KBM-7 (cell line): ENCODE measurements at regions not wholly inside any gene's neighbourhood (a gene's known extent, or its start where the extent isn't known, plus 50 kb on each side); places are given as distances from the start of the nearest gene placed in this dataset.
"Not testable (repeated sequence)": the region's sequence is repeated elsewhere in the genome, so short reads cannot be mapped to it uniquely, and the experiment has no call there.

Experiments
- DNase-seq: peaks from one replicate; pipeline ENCODE4 v3.0.0-alpha.2; 2015
- in situ Hi-C: fragments of 300-500 bp; cut with MboI; formaldehyde crosslinking; loops from 2 replicates; pipeline ENCODE4 v1.14.3; 2020; ENCODE audit warnings: low sequenced_read_pairs, low pct_unique_long_range_greater_than_20kb, mixed read lengths

- in situ Hi-C loops = no loop called here
- DNase-seq = no peak
Observed at GRCh38 chr17:68097161-68097805, 61.7 kb downstream of the KPNA2 start.

GRCh38 chr17:68099341-68099753 lies 63.8 kb downstream of the KPNA2 start:
- DNase-seq, in situ Hi-C loops: not testable (repeated sequence)

DNA sequence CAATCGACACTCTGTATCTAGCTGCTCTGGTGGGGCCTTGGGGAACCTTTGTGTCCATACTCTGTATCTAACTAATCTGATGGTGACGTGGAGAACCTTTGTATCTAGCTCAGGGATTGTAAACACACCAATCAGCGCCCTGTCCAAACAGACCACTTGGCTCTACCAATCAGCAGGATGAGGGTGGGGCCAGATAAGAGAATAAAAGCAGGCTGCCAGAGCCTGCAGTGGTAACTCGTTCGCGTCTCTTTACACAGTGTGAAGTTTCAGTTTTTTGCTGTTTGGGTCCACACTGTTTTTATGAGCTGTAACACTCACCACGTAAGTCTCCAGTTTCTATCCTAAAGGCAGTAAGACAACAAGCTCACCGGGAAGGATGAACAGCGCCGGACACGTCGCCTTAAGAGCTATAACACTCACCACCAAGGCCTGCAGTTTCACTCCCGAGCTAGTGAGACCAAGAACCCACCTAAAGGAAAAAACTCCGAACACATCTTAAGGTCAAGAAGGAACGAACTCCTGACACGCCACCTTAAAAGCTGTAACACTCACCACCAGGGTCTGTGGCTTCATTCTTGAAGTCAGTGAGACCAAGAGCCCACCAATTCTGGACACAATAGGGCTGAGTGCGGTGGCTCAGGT lies 64.6 kb downstream of the KPNA2 start:
- DNase-seq = no peak
- in situ Hi-C loops = no loop called here

- peak; percentile 68 for DNase-seq
- in situ Hi-C loops = no loop called here
Observed at GRCh38 chr17:68101075-68101986, 65.8 kb downstream of the KPNA2 start.

- no peak for DNase-seq
- in situ Hi-C loops = no loop called here
Observed at GRCh38 chr17:68101987-68102314, 66.4 kb downstream of the KPNA2 start.

DNA sequence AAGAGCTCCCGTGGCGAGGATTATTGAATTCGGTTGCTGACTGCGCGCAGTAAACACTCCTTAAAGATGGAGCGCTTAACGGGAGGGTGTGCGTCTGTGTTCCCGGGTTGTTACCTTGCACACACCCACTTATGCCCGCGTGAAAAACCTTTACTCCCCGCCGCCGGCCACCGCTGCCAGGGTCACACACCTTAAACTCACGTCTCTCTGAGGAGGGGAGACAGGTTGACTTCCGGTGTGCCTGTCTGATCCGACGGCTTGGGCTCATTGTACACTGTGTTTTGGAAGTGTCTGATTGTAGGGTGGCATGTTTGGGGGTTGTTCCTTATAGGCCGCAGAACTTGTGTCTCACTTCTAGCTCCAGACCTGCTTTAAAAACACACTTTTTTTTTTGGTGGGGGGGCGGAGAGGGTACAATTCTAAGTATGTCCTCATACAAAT lies 66.8 kb downstream of the KPNA2 start:
- in situ Hi-C loops = no loop called here
- peak; percentile 31 for DNase-seq

DNA sequence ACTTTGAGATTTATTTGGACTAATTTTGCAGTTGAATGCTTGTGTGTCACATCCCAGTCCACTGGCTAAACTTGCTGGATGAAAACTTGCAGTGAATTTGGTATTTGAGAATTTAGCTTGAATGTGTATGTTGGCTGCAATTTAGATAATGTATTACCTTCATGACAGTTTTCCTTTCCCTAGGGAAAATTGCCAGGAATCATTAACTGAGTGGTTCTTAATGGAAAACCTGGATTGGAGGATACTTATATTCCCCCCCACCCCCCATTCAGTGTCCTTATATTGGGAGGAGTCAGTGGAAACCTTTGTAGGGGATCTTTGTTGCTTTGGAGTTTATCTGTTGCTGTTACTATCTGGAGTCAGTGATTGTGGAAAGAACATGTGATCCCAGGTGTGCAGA lies 67.6 kb downstream of the KPNA2 start:
- no peak for DNase-seq
- in situ Hi-C loops = no loop called here

GRCh38 chr17:68106085-68106484 lies 70.5 kb downstream of the KPNA2 start:
- DNase-seq = no peak
- in situ Hi-C loops = no loop called here

DNA sequence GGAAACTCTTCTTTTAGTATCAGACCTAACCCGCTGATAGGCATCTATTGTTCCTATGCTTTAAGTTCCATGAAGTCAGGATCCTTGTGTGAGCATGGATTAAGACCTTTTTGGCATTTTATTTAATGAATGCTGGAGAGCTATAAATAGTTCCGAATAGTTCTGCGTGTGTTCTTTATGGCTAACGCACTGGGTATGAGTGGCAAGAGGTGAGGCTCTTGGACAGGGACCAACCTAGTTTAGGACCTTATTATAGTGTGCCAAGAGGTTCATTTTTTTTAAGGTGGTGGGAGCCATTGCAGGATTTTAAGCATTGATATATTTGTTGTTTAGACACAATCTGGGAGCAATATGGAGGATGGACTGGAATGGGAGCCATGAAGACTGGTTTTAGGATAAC lies 71.8 kb downstream of the KPNA2 start:
- DNase-seq = no peak
- in situ Hi-C loops = no loop called here

DNA sequence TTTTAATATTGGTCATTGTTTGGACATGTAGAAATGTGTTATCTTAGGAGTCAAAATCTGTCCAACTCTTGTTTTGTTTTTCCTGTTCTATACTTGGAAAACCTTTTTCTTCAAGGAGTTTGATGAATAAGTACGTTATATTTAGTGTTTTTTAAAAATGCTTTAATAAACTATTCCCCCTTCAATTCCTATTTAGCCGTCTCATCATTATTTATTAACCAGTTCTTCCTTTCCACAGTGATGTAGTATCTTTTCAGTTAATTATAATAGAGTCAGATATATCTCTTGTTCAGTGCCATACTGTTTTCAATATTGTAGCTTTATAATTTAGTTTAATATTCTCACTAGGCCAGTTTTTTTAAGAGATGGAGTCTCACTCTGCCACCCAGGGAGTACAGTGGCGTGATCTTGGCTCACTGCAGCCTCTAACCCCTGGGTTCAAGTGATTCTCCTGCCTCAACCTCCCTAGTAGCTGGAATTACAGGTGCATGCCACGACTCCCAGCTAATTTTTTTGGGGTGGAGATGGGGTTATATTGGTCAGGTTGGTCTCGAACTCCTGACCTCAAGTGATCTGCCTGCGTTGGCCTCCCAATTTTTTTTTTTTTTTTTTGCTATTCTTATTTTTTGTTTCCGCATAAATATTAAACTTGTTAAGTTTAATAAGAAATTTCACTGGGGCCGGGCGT lies 72.9 kb downstream of the KPNA2 start:
- DNase-seq = no peak

GRCh38 chr17:68109404-68109803 lies 73.9 kb downstream of the KPNA2 start:
- DNase-seq, in situ Hi-C loops: not testable (repeated sequence)

More for the DNA sequence above, 72.9 kb downstream of the KPNA2 start:
- in situ Hi-C loops = no loop called here

DNA sequence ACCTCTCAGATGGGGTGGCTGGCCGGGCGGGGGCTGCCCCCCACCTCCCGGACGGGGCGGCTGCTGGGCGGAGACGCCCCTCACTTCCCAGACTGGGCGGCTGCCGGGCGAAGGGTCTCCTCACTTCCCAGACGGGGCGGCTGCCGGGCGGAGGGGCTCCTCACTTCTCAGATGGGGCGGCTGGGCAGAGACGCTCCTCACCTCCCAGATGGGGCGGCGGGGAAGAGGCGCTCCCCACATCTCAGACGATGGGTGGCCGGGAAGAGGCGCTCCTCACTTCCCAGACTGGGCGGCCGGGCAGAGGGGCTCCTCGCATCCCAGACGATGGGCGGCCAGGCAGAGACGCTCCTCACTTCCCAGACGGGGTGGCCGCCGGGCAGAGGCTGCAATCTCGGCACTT lies 80.7 kb downstream of the KPNA2 start:
- DNase-seq, in situ Hi-C loops: not testable (repeated sequence)

GRCh38 chr17:68122587-68122986 lies 87.1 kb downstream of the KPNA2 start:
- in situ Hi-C loops = no loop called here
- DNase-seq = no peak

- no peak for DNase-seq
- in situ Hi-C loops = no loop called here
Observed at GRCh38 chr17:68125111-68125870, 89.8 kb downstream of the KPNA2 start.

DNA sequence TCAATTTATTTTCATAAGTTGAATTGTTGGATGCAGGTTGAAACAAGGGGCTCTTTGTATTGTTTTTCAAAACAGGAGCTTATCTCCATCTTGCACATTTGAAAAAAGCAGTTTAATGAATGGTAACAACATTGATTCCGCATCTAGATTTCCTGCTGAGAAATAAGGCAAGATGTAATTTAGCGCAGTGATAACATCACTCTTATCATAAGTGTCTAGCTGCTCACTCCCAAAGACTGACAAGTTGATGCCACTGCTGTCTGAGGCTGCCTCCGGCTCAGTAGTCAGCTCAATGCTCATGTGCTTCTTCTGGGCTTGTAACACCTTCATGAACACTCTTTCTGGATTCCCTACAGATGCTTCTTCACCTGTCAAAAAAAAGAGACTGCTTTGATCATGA lies 92.4 kb downstream of the KPNA2 start:
- DNase-seq = no peak
- in situ Hi-C loops = no loop called here

GRCh38 chr17:68131456-68131855 lies 95.9 kb downstream of the KPNA2 start:
- in situ Hi-C loops = no loop called here
- no peak for DNase-seq

DNA sequence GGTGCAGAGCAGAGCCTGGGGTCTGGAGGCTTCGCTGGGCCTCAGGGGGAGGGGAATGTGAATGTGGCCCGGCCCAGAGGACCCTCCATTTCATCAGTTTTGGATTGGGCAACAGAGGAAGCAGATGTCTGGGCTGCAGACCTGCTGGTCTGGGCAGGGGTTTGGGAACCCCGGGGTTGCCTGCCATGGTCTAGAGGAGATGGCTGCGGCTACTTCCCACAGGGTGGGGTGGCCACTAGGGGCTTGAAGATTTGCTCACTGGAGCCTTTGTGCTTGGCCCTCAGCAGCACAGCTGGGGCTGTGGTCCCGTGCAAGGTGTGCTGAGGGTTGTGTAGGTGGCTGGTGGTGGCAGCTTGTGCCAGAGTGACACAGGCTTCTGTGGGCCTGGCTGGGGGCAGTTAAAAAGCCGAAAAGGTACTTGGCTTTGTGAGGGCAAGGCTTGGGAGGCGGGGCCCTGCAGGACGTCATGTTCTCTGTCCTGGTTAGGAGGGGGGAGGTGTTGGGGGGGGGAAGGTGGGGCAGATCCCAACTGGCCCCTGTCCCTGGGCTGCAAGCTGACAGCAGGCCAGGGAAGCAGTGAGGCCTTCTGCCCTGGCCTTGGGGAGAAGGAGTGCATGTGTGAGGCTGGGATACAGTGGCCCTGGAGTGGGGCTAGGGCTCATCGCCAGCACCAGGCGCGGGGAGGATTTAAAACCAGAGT lies 98.0 kb downstream of the KPNA2 start:
- in situ Hi-C loops = no loop called here
- DNase-seq = no peak

- no peak for DNase-seq
- in situ Hi-C loops = no loop called here
Observed at GRCh38 chr17:68134046-68134637, 98.6 kb downstream of the KPNA2 start.
